Panc1 (cell line): ENCODE measurements at regions not wholly inside any gene's neighbourhood (a gene's known extent, or its start where the extent isn't known, plus 50 kb on each side); places are given as distances from the start of the nearest gene placed in this dataset.

Experiments used
- ATAC-seq: fragments of 200-7000 bp; cut with Tn5 transposase; 2 replicates; pipeline ENCODE4 v1.9.1; 2020; ENCODE audit warnings: mild to moderate bottlenecking, moderate library complexity
- BruUV-seq: library from RNA; stranded (reverse); fragments of 400-500 nt; replicated peaks from 2 replicates; lab custom pipeline; 2021; lab: Mats Ljungman, UMichigan
- CTCF ChIA-PET: fragments of 300-600 bp; sonication (Branson Sonifier 250); formaldehyde crosslinking; loops from one replicate; lab custom pipeline; 2022; ENCODE audit warnings: antibody characterized with exemption; lab: Charles Lee
- POLR2A ChIA-PET: fragments of 300-600 bp; sonication (Branson Sonifier 250); formaldehyde crosslinking; loops from one replicate; lab custom pipeline; 2022; ENCODE audit warnings: antibody characterized with exemption; lab: Charles Lee
- DNase-seq: peaks from one replicate; pipeline ENCODE4 v3.0.0-alpha.2; 2010; ENCODE audit warnings: low read depth, low spot score
- H3K27ac ChIP-seq: 2 replicates; pipeline ENCODE4 v1.5.1; 2011; ENCODE audit warnings: mild to moderate bottlenecking, low read length, inconsistent platforms
- H3K27me3 ChIP-seq: fragments of 200-500 bp; sonication (Bioruptor generic); 2 replicates; pipeline ENCODE4 v1.6.0; 2014; ENCODE audit warnings: low read length, inconsistent platforms; ENCODE audit not compliant: control insufficient read depth, insufficient read depth
- H3K36me3 ChIP-seq: fragments of 200-500 bp; sonication (Bioruptor generic); 2 replicates; pipeline ENCODE4 v1.5.1; 2014; ENCODE audit warnings: inconsistent platforms, mild to moderate bottlenecking, low read length, moderate library complexity; ENCODE audit not compliant: control insufficient read depth, insufficient read depth
- H3K4me1 ChIP-seq: 2 replicates; pipeline ENCODE4 v1.5.1; 2011; ENCODE audit warnings: inconsistent platforms, mild to moderate bottlenecking, low read length, moderate library complexity; ENCODE audit not compliant: control insufficient read depth, insufficient read depth
- H3K4me3 ChIP-seq, 2 experiments: 2 replicates each; pipeline ENCODE4 v1.5.1; 2011 to 2012; ENCODE audit warnings: low read depth in 2 of 2, low read length in 2 of 2, mild to moderate bottlenecking in 2 of 2, inconsistent platforms in 1 of 2, moderate library complexity in 1 of 2
- H3K9me3 ChIP-seq: fragments of 200-500 bp; sonication (Bioruptor generic); 2 replicates; pipeline ENCODE4 v1.5.1; 2014; ENCODE audit warnings: low read depth, mild to moderate bottlenecking, inconsistent platforms, low read length, moderate library complexity; ENCODE audit not compliant: control insufficient read depth, insufficient read depth
- CTCF ChIP-seq: fragments of 450-650 bp; IDR thresholded peaks from 2 replicates; pipeline ENCODE4 v1.5.1; 2017; ENCODE audit warnings: mild to moderate bottlenecking
- POLR2AphosphoS5 ChIP-seq: IDR thresholded peaks from 2 replicates; pipeline ENCODE4 v1.6.1; 2012; ENCODE audit warnings: mild to moderate bottlenecking, low read depth, low read length, moderate library complexity
- REST ChIP-seq, 2 experiments: IDR thresholded peaks; 2 replicates each; pipeline ENCODE4 v1.6.1; 2011 to 2012; ENCODE audit warnings: low read depth in 2 of 2, control low read depth in 1 of 2, low read length in 1 of 2, mild to moderate bottlenecking in 1 of 2, moderate library complexity in 1 of 2; ENCODE audit not compliant: insufficient read depth in 1 of 2
- SIN3A ChIP-seq: IDR thresholded peaks from 2 replicates; pipeline ENCODE4 v1.6.1; 2012; ENCODE audit warnings: low read depth, mild to moderate bottlenecking, low read length, moderate library complexity, borderline replicate concordance; ENCODE audit not compliant: insufficient read depth
- TCF7L2 ChIP-seq: IDR thresholded peaks from 2 replicates; pipeline ENCODE4 v1.6.1; 2011; ENCODE audit warnings: mild to moderate bottlenecking, low read depth, low read length, inconsistent platforms
- in situ Hi-C: cut with HindIII; loops from 2 replicates; pipeline ENCODE4 v1.10.0; 2016; ENCODE audit warnings: low sequenced_read_pairs, low pct_unique_long_range_greater_than_20kb
- intact Hi-C: fragments of 100-400 bp; cut with micrococcal nuclease; formaldehyde crosslinking; loops from one replicate; pipeline ENCODE4 v1.10.0; 2022; ENCODE audit not compliant: unreplicated experiment

GRCh38 chr4:36758312-36759178 is 477.1 kb downstream of the DTHD1 start:
- no peak for DNase-seq

GRCh38 chr4:36761607-36762006 is 480.2 kb downstream of the DTHD1 start:
- no peak for TF ChIP-seq REST (IDR thresholded peaks at IDR 0.05; ENCODE audit: insufficient read depth in 1 of 2, low read depth in 2 of 2, low read length in 1 of 2)
- no peak for TF ChIP-seq POLR2AphosphoS5
- TF ChIP-seq CTCF: no peak
- TF ChIP-seq TCF7L2: no peak
- no peak for TF ChIP-seq SIN3A
- intact Hi-C loops (no loop called here), in situ Hi-C loops (no loop called here)
- ATAC-seq (no peak), DNase-seq (no peak)
- no peak overlapping the region for H3K27ac ChIP-seq
- no peak overlapping the region for H3K4me3 ChIP-seq
- H3K9me3 ChIP-seq: no peaks in the 10 kb centered on the region
- ChIA-PET POLR2A (no interaction called here), CTCF (no interaction called here)
- H3K27me3 ChIP-seq: no peaks in the 10 kb centered on the region
- no peaks in the 10 kb centered on the region for H3K4me1 ChIP-seq
- no peaks in the 10 kb centered on the region for H3K36me3 ChIP-seq
- no TSS peak for BruUV-seq

More at GRCh38 chr4:36758312-36759178, 477.1 kb downstream of the DTHD1 start:
- Histone ChIP-seq H3K36me3 (no peaks in the 10 kb centered on the region), H3K27me3 (no peaks in the 10 kb centered on the region), H3K4me3 (no peak overlapping the region), H3K4me1 (no peaks in the 10 kb centered on the region), H3K9me3 (no peaks in the 10 kb centered on the region), H3K27ac (no peak overlapping the region)
- intact Hi-C loops (no loop called here), in situ Hi-C loops (no loop called here)
- CTCF ChIA-PET: no interaction called here
- POLR2A ChIA-PET: no interaction called here
- no peak for ATAC-seq
- no TSS peak for BruUV-seq
- TF ChIP-seq SIN3A (no peak), REST (IDR thresholded peaks at IDR 0.05; ENCODE audit: insufficient read depth in 1 of 2, low read depth in 2 of 2, low read length in 1 of 2) (no peak), TCF7L2 (no peak), POLR2AphosphoS5 (no peak), CTCF (no peak)
